ENCODE measurements at regions not wholly inside any gene's neighbourhood (a gene's known extent, or its start where the extent isn't known, plus 50 kb on each side); places are given as distances from the start of the nearest gene placed in this dataset.

GRCh38 chr7:121560267-121560990 is 164.3 kb upstream of the FAM3C start:
- no peak for FAIRE-seq
- dilution Hi-C loops (cut with MboI; ENCODE audit: extremely low pct_ligation_motif_present, low sequenced_read_pairs): loop anchor here (25.0 kb wide), 1 partner anchor 173 kb away; the partner anchor contains the start of gene FAM3C
- H3K27me3 ChIP-seq (ENCODE audit: control insufficient read depth, extremely low read depth, insufficient read depth, low read length): no peaks in the 10 kb centered on the region

DNA sequence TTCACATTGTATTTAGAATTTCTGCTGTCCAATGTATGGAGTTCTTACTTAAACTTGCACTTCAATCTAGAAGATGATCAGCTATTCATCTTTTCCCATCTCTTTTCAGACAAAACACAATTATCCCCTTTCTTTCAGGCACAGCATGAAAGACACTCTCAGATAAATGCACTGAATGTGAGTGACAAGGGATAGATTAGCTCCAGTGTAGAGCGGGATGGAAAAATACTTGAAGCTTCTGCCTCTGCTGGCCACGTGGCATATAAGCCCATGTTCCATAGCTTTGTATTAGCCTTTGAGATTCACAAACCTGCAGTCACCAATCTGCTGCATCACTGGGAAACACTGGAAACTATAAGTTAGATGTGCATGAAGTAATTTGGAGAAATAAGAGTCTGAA is 162.2 kb upstream of the FAM3C start:
- TF ChIP-seq CTCF (optimal IDR thresholded peaks at IDR 0.05 in 1 of 3, IDR thresholded peaks at IDR 0.05 in 1 of 3, conservative IDR thresholded peaks at IDR 0.05 in 1 of 3; ENCODE audit: extremely low read depth in 1 of 3, insufficient read depth in 2 of 3, low read length in 3 of 3) (no peak), EZH2 (IDR thresholded peaks at IDR 0.05; ENCODE audit: low read length) (no peak)
- Histone ChIP-seq H3K27me3 (ENCODE audit: control insufficient read depth, extremely low read depth, insufficient read depth, low read length) (no peaks in the 10 kb centered on the region), H3K79me2 (ENCODE audit: control insufficient read depth, insufficient read depth, low read length) (no peaks in the 10 kb centered on the region), H3K4me3 (ENCODE audit: control insufficient read depth in 2 of 3, extremely low read depth in 1 of 3, insufficient read depth in 2 of 3, low read depth in 1 of 3, low read length in 3 of 3) (no peak overlapping the region), H4K20me1 (ENCODE audit: control insufficient read depth, extremely low read depth, insufficient read depth, low read length) (no peaks in the 10 kb centered on the region), H3K9me1 (ENCODE audit: control insufficient read depth, extremely low read depth, insufficient read depth, low read length) (no peaks in the 10 kb centered on the region), H2AFZ (ENCODE audit: control insufficient read depth, low read length) (no peak overlapping the region), H3K36me3 (ENCODE audit: control insufficient read depth in 2 of 2, extremely low read depth in 1 of 2, insufficient read depth in 2 of 2, low read length in 2 of 2) (no peaks in the 10 kb centered on the region), H3K4me1 (ENCODE audit: control insufficient read depth, extremely low read depth, insufficient read depth, low read length) (no peaks in the 10 kb centered on the region), H3K9ac (ENCODE audit: control insufficient read depth, extremely low read depth, insufficient read depth, low read length) (no peak overlapping the region), H3K4me2 (ENCODE audit: control insufficient read depth, extremely low read depth, insufficient read depth, low read depth, low read length) (no peak overlapping the region), H3K9me3 (ENCODE audit: control insufficient read depth, low read depth, low read length) (no peaks in the 10 kb centered on the region), H3K27ac (ENCODE audit: control insufficient read depth, insufficient read depth, low read length) (no peak overlapping the region)
- FAIRE-seq (no peak), DNase-seq (ENCODE audit: low read depth, low spot score) (no peak)
- dilution Hi-C loops (cut with MboI; ENCODE audit: extremely low pct_ligation_motif_present, low sequenced_read_pairs): loop anchor here (25.0 kb wide), 1 partner anchor 171 kb away; the partner anchor contains the start of gene FAM3C

More at GRCh38 chr7:121560267-121560990, 164.3 kb upstream of the FAM3C start:
- DNase-seq (ENCODE audit: low read depth, low spot score): no peak
- Histone ChIP-seq H3K27ac (ENCODE audit: control insufficient read depth, insufficient read depth, low read length) (no peak overlapping the region), H3K4me1 (ENCODE audit: control insufficient read depth, extremely low read depth, insufficient read depth, low read length) (no peaks in the 10 kb centered on the region), H3K9ac (ENCODE audit: control insufficient read depth, extremely low read depth, insufficient read depth, low read length) (no peak overlapping the region), H3K4me3 (ENCODE audit: control insufficient read depth in 2 of 3, extremely low read depth in 1 of 3, insufficient read depth in 2 of 3, low read depth in 1 of 3, low read length in 3 of 3) (no peak overlapping the region), H3K36me3 (ENCODE audit: control insufficient read depth in 2 of 2, extremely low read depth in 1 of 2, insufficient read depth in 2 of 2, low read length in 2 of 2) (no peaks in the 10 kb centered on the region), H3K4me2 (ENCODE audit: control insufficient read depth, extremely low read depth, insufficient read depth, low read depth, low read length) (no peak overlapping the region), H2AFZ (ENCODE audit: control insufficient read depth, low read length) (no peak overlapping the region), H3K9me3 (ENCODE audit: control insufficient read depth, low read depth, low read length) (no peaks in the 10 kb centered on the region), H3K9me1 (ENCODE audit: control insufficient read depth, extremely low read depth, insufficient read depth, low read length) (no peaks in the 10 kb centered on the region), H3K79me2 (ENCODE audit: control insufficient read depth, insufficient read depth, low read length) (no peaks in the 10 kb centered on the region), H4K20me1 (ENCODE audit: control insufficient read depth, extremely low read depth, insufficient read depth, low read length) (no peaks in the 10 kb centered on the region)
- TF ChIP-seq CTCF (optimal IDR thresholded peaks at IDR 0.05 in 1 of 3, IDR thresholded peaks at IDR 0.05 in 1 of 3, conservative IDR thresholded peaks at IDR 0.05 in 1 of 3; ENCODE audit: extremely low read depth in 1 of 3, insufficient read depth in 2 of 3, low read length in 3 of 3): no peak
- no peak for TF ChIP-seq EZH2 (IDR thresholded peaks at IDR 0.05; ENCODE audit: low read length)

Data from keratinocyte (primary cell).